ENCODE measurements at regions not wholly inside any gene's neighbourhood (a gene's known extent, or its start where the extent isn't known, plus 50 kb on each side); places are given as distances from the start of the nearest gene placed in this dataset.

GRCh38 chr20:60966766-60967165 lies 285.3 kb upstream of the CDH4 start:
- TF ChIP-seq, protein P1, sequence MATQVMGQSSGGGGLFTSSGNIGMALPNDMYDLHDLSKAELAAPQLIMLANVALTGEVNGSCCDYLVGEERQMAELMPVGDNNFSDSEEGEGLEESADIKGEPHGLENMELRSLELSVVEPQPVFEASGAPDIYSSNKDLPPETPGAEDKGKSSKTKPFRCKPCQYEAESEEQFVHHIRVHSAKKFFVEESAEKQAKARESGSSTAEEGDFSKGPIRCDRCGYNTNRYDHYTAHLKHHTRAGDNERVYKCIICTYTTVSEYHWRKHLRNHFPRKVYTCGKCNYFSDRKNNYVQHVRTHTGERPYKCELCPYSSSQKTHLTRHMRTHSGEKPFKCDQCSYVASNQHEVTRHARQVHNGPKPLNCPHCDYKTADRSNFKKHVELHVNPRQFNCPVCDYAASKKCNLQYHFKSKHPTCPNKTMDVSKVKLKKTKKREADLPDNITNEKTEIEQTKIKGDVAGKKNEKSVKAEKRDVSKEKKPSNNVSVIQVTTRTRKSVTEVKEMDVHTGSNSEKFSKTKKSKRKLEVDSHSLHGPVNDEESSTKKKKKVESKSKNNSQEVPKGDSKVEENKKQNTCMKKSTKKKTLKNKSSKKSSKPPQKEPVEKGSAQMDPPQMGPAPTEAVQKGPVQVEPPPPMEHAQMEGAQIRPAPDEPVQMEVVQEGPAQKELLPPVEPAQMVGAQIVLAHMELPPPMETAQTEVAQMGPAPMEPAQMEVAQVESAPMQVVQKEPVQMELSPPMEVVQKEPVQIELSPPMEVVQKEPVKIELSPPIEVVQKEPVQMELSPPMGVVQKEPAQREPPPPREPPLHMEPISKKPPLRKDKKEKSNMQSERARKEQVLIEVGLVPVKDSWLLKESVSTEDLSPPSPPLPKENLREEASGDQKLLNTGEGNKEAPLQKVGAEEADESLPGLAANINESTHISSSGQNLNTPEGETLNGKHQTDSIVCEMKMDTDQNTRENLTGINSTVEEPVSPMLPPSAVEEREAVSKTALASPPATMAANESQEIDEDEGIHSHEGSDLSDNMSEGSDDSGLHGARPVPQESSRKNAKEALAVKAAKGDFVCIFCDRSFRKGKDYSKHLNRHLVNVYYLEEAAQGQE (IDR thresholded peaks at IDR 0.05; ENCODE audit: insufficient read depth in 1 of 2, low read depth in 2 of 2, low read length in 2 of 2): no peak
- no peak for TF ChIP-seq POLR2AphosphoS5 (IDR thresholded peaks at IDR 0.05; ENCODE audit: low read depth, low read length)

Data from PFSK-1 (cell line).